ENCODE measurements at regions not wholly inside any gene's neighbourhood (a gene's known extent, or its start where the extent isn't known, plus 50 kb on each side); places are given as distances from the start of the nearest gene placed in this dataset.
A peak's percentile ranks its signal among the peaks of the same experiment; 100 is the strongest.

- peaks cover 19% of the 10 kb centered on the region for H3K4me1 ChIP-seq (ENCODE audit: insufficient read depth, low read length)
- TF ChIP-seq CTCF (IDR thresholded peaks at IDR 0.05; ENCODE audit: extremely low read depth, low read depth, low read length) = no peak
- no peak overlapping the region for H2AFZ ChIP-seq (ENCODE audit: low read length)
- H3K79me2 ChIP-seq (ENCODE audit: insufficient read depth, low read length) = no peaks in the 10 kb centered on the region
- no peak for DNase-seq (ENCODE audit: insufficient read length, low spot score, missing footprints)
- no peaks in the 10 kb centered on the region for H3K27me3 ChIP-seq (ENCODE audit: insufficient read depth, low read length)
- H3K9me3 ChIP-seq (ENCODE audit: low read depth, low read length) = no peaks in the 10 kb centered on the region
- no peak overlapping the region for H3K4me2 ChIP-seq (ENCODE audit: insufficient read depth, low read length)
- no peaks in the 10 kb centered on the region for H3K36me3 ChIP-seq (ENCODE audit: insufficient read depth, low read length)
- H3K27ac ChIP-seq (ENCODE audit: low read depth, low read length) = no peak overlapping the region
- no peaks in the 10 kb centered on the region for H4K20me1 ChIP-seq (ENCODE audit: insufficient read depth, low read length)
- H3K4me3 ChIP-seq (ENCODE audit: insufficient read depth, low read length) = no peak overlapping the region
These were observed 51.6 kb upstream of the CD28 start for GRCh38 chr2:203654826-203655225.

GRCh38 chr2:203656522-203657287 is 49.7 kb upstream of the CD28 start:
- Histone ChIP-seq H3K9me3 (ENCODE audit: low read depth, low read length) (no peaks in the 10 kb centered on the region), H3K27ac (ENCODE audit: low read depth, low read length) (no peak overlapping the region), H3K36me3 (ENCODE audit: insufficient read depth, low read length) (no peaks in the 10 kb centered on the region), H3K4me2 (ENCODE audit: insufficient read depth, low read length) (no peak overlapping the region), H3K79me2 (ENCODE audit: insufficient read depth, low read length) (no peaks in the 10 kb centered on the region), H2AFZ (ENCODE audit: low read length) (peak overlapping the region; percentile 77), H3K4me3 (ENCODE audit: insufficient read depth, low read length) (no peak overlapping the region), H4K20me1 (ENCODE audit: insufficient read depth, low read length) (no peaks in the 10 kb centered on the region), H3K4me1 (ENCODE audit: insufficient read depth, low read length) (peaks cover 4% of the 10 kb centered on the region), H3K27me3 (ENCODE audit: insufficient read depth, low read length) (no peaks in the 10 kb centered on the region)
- no peak for TF ChIP-seq CTCF (IDR thresholded peaks at IDR 0.05; ENCODE audit: extremely low read depth, low read depth, low read length)
- peak; percentile 23 for DNase-seq (ENCODE audit: insufficient read length, low spot score, missing footprints)

Measured in osteoblast (primary cell).